ENCODE measurements at regions not wholly inside any gene's neighbourhood (a gene's known extent, or its start where the extent isn't known, plus 50 kb on each side); places are given as distances from the start of the nearest gene placed in this dataset.

DNA sequence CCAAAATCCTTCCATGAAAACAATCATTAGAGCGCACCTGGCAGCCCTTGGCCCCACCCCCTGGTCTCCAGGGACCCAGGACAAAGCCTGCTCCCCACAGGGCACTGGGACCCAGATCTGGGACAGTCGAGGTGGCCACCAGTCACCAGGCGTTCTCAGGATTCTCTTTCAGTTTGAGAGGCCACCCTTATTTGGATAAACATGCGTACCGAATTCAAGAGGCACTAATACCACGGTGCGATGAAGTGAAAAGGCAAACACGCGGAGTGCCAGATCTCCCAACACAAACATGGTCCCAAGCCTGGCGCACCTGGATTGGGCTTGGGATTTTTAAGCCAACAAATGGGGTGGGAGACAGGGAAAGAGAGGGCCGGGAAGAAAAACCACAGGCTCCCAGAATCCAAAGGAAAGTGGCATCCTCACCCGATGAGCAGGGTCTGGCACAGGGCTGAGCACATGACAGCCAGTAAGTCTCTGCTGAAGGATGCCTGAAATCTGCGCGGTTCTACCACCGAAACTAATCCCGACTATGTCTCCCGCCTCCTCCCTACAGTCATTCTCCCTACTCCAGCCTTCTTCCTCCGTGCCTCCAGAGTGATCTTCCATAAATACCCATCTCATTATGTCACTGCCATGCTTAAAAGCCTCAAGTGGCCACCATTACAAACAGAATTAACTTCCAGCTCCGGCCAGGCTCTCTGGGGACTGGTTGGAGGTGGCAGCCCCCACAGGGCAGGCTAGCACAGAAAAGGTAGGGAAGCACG, 60.9 kb upstream of the KLHL29 start:
- DNase-seq (ENCODE audit: low spot score): peak; percentile 15

DNA sequence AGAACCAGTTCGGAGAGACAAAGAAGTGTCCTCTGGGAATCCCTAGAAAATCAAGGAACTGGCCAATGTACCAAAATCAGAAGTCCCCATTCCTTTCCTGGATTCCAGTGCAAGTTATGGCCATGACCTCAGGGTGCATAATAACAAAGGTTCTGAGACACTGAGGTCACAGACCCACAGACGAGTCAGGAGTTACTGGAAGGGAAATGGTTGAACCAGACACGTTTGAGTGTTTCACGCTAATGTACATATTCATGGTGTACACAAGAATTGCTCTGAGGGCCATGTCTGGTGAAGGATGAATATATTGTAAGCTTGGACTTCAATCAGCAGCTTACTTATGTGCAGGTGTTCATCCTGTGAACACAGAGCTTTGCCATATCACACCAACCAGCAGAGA, 58.6 kb upstream of the KLHL29 start:
- no peak for DNase-seq (ENCODE audit: low spot score)

DNA sequence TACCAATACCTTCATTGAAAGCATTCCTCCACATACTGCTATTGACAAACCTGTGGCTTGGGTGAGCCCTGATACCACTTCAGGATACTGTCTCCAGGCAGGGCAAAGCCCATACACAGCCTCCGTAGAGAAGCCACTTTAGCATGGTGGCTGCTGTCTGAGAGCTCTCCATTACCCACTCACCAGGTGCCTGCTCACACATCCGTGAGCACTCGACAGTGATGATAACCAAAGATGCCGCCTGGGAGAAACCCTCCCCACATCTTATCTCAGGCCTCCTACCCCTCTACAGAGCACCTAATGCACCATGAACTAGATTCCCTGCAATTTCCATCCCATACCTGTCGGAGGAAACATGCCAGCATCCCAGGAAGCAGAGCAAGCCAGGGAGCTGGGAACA, 57.6 kb upstream of the KLHL29 start:
- no peak for DNase-seq (ENCODE audit: low spot score)

DNA sequence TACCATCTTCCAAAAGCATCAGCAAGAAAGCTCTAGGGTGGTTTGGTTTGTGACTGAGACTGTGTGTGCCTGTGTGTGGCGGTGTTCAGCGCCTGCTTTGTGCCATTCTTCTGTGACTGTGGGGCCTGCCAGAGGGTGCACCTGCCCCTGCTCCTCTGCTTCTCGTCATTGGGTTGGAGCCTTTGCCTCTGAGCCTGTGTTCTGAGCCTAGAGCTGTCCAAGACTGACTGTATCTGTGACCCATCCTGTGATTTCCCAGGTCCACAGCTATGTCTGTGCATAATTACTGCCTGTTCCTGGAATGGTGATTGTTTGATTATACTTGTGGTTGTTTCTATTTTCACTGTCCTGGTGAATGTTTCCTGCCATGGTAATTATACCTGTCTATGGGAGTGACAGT, 57.1 kb upstream of the KLHL29 start:
- DNase-seq (ENCODE audit: low spot score): no peak

DNA sequence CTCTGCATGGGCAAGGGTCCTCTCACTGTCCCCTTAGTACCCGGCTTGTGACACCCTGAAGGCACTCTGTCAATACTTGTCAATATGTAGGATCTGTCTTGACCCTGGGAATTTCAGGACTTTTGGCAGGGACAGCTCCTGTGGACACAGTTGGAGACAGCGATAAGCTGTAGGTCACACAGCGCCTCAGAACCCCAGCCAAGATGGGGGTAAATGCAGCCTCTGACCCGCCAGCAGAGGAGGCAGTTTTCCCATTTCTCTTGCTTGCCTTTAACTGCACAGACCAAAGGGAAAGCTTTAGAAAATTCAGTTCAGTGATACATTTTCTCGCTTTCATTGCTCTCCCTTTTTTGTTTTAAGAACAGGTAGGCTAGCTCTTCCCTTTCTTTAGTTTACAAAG, 54.8 kb upstream of the KLHL29 start:
- DNase-seq (ENCODE audit: low spot score): no peak
